GM10248 (cell line): ENCODE measurements at regions not wholly inside any gene's neighbourhood (a gene's known extent, or its start where the extent isn't known, plus 50 kb on each side); places are given as distances from the start of the nearest gene placed in this dataset.
A peak's percentile ranks its signal among the peaks of the same experiment; 100 is the strongest.

ENCODE experiments used
- CTCF ChIA-PET: fragments of 300-600 bp; sonication (Branson Sonifier 250); formaldehyde crosslinking; extraction: SDS; loops from one replicate; lab custom pipeline; 2021; ENCODE audit warnings: antibody characterized with exemption; lab: Yijun Ruan, JAX
- POLR2A ChIA-PET: fragments of 350-650 bp; sonication (Branson Sonifier 250); formaldehyde crosslinking; extraction: SDS; loops from one replicate; lab custom pipeline; 2020; ENCODE audit warnings: antibody characterized with exemption; lab: Yijun Ruan, JAX
- DNase-seq: peaks from one replicate; pipeline ENCODE4 v3.0.0; 2012; ENCODE audit errors: extremely low spot score
- TF ChIP-seq, protein P1 (sequence below): IDR thresholded peaks from 2 replicates; pipeline ENCODE4 v1.5.1; 2012; ENCODE audit warnings: mild to moderate bottlenecking, low read depth; ENCODE audit errors: extremely low read depth, missing control alignments, control extremely low read depth

- no peak for DNase-seq
- CTCF ChIA-PET: interaction anchor here (0.7 to 1.8 kb wide), 2 partner anchors 10 to 11 kb away, joined by 3 to 7 read pairs; no protein-coding TSS in a partner anchor
- POLR2A ChIA-PET: no interaction called here
- TF ChIP-seq, protein P1, sequence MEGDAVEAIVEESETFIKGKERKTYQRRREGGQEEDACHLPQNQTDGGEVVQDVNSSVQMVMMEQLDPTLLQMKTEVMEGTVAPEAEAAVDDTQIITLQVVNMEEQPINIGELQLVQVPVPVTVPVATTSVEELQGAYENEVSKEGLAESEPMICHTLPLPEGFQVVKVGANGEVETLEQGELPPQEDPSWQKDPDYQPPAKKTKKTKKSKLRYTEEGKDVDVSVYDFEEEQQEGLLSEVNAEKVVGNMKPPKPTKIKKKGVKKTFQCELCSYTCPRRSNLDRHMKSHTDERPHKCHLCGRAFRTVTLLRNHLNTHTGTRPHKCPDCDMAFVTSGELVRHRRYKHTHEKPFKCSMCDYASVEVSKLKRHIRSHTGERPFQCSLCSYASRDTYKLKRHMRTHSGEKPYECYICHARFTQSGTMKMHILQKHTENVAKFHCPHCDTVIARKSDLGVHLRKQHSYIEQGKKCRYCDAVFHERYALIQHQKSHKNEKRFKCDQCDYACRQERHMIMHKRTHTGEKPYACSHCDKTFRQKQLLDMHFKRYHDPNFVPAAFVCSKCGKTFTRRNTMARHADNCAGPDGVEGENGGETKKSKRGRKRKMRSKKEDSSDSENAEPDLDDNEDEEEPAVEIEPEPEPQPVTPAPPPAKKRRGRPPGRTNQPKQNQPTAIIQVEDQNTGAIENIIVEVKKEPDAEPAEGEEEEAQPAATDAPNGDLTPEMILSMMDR: no peak
These were observed 59.7 kb downstream of the KCNA1 start for GRCh38 chr12:4969405-4969804.

DNA sequence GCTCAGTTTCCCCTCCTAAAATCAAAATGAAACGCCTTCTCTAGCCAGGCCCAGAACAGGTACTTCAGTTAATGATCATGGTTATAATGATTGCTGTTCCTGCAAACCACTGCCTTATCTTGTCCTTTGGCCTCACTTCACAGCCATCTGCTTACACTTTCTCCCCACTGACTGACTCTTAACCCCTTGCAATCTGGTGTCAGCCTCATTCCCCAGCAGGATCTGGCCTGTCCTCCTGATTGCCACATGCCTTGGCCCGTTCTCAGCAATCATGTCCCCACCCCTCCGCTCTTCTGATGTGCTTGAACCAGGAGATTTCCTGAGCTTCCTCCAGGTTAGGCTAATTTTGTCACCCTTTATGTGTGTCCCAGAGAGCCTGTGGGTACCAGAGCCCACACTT lies 64.5 kb downstream of the KCNA1 start:
- CTCF ChIA-PET: no interaction called here
- TF ChIP-seq, protein P1: no peak
- no peak for DNase-seq

GRCh38 chr12:4975574-4975973 lies 65.9 kb downstream of the KCNA1 start:
- peak; percentile 43 for DNase-seq
- CTCF ChIA-PET: interaction anchor here (1.9 to 2.2 kb wide), 2 partner anchors 11 to 14 kb away, joined by 4 to 7 read pairs; no protein-coding TSS in a partner anchor
- POLR2A ChIA-PET: no interaction called here
- TF ChIP-seq, protein P1: no peak

More for the DNA sequence above, 64.5 kb downstream of the KCNA1 start:
- POLR2A ChIA-PET: no interaction called here

DNA sequence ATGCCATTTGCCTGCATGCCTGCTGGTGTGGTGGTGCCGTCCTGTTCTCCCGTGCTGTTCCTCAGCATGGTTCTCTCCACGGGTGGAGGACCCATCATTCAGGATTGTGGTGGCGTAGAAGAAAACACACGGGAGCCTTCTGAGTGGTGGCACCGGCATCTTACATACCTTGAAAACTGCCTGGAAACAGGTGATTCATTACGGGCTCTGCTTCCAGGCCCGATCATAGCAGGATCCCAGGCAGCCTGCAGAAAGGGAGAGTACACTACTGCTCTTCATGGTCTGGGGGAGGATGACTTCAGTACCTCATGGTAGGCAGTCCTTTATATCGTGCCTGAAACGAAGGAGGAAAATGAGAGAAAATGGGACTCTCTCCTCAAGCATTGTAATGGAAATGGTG lies 66.6 kb upstream of the KCNA5 start:
- DNase-seq: no peak
- POLR2A ChIA-PET: no interaction called here
- TF ChIP-seq, protein P1: no peak
- CTCF ChIA-PET: no interaction called here

DNA sequence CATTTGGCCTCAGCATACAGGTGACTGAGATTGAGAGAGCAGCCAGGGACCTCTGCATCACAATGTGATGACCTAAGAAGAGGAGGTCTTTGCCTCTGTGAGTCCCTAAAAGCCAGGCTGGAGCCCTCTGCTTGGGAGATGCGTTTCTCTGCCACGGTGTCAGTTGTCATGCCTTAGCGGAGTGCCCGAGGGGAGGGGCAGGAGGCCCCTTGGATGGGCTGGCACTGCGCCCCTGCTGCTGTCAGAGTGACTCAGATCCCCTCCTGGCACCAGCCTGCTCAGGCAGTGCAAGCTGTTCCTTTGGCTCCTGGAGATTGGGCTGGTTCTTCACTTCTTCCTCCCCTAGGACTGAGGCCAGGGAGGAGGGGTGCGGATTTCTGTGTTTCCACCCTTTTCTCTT lies 64.9 kb upstream of the KCNA5 start:
- no peak for DNase-seq
- CTCF ChIA-PET: interaction anchor here (0.9 to 1.2 kb wide), 3 partner anchors 8 to 124 kb away, joined by 3 to 5 read pairs (median 3); no protein-coding TSS in a partner anchor
- TF ChIP-seq, protein P1: no peak
- POLR2A ChIA-PET: no interaction called here

GRCh38 chr12:4979737-4980136 lies 63.9 kb upstream of the KCNA5 start:
- ChIA-PET CTCF (interaction anchor here (1.1 to 3.7 kb wide), 4 partner anchors 15 to 131 kb away, joined by 3 to 18 read pairs (median 4); no protein-coding TSS in a partner anchor), POLR2A (no interaction called here)
- TF ChIP-seq, protein P1: no peak
- DNase-seq: no peak
